Testis (tissue), 2 donors: ENCODE measurements at regions not wholly inside any gene's neighbourhood (a gene's known extent, or its start where the extent isn't known, plus 50 kb on each side); places are given as distances from the start of the nearest gene placed in this dataset.

Experiments used
- CTCF ChIP-seq, 3 experiments: fragments of 450-650 bp in 2 of 3; fragments of 200-600 bp in 1 of 3; sonication (generic) in 1 of 3; IDR thresholded peaks; one replicate each; pipeline ENCODE4 v1.5.1; 2016 to 2019; ENCODE audit warnings: antibody characterized with exemption in 3 of 3, mild to moderate bottlenecking in 2 of 3, moderate library complexity in 1 of 3
- POLR2A ChIP-seq: fragments of 450-650 bp; IDR thresholded peaks from one replicate; pipeline ENCODE4 v1.6.1; 2017; ENCODE audit warnings: antibody characterized with exemption, mild to moderate bottlenecking, moderate library complexity

GRCh38 chr10:52949899-52950298 is 177.3 kb upstream of the MBL2 start:
- no peak for TF ChIP-seq CTCF (IDR thresholded peaks at IDR 0.05)
- no peak for TF ChIP-seq POLR2A
